ENCODE measurements at regions not wholly inside any gene's neighbourhood (a gene's known extent, or its start where the extent isn't known, plus 50 kb on each side); places are given as distances from the start of the nearest gene placed in this dataset.

GRCh38 chr15:91526424-91526823, 327.1 kb upstream of the SLCO3A1 start:
- TF ChIP-seq YY1 (IDR thresholded peaks at IDR 0.05; ENCODE audit: low read depth) (no peak), RAD21 (IDR thresholded peaks at IDR 0.05; ENCODE audit: low read depth) (no peak), TEAD4 (IDR thresholded peaks at IDR 0.05) (no peak), TCF12 (IDR thresholded peaks at IDR 0.05; ENCODE audit: low read depth) (no peak), ZBTB7A (IDR thresholded peaks at IDR 0.05; ENCODE audit: low read depth) (no peak), CEBPB (IDR thresholded peaks at IDR 0.05) (no peak), FOXM1 (IDR thresholded peaks at IDR 0.05; ENCODE audit: borderline replicate concordance, low read depth) (no peak), EGR1 (IDR thresholded peaks at IDR 0.05) (no peak), TAF1 (IDR thresholded peaks at IDR 0.05; ENCODE audit: low read depth) (no peak), NFIC (IDR thresholded peaks at IDR 0.05) (no peak), REST (IDR thresholded peaks at IDR 0.05; ENCODE audit: low read depth) (no peak), CREB1 (IDR thresholded peaks at IDR 0.05; ENCODE audit: low read depth) (no peak), EP300 (IDR thresholded peaks at IDR 0.05; ENCODE audit: borderline replicate concordance) (no peak)
- TF ChIP-seq, protein P1, sequence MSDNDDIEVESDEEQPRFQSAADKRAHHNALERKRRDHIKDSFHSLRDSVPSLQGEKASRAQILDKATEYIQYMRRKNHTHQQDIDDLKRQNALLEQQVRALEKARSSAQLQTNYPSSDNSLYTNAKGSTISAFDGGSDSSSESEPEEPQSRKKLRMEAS (IDR thresholded peaks at IDR 0.05) = no peak
- TF ChIP-seq, protein P2, sequence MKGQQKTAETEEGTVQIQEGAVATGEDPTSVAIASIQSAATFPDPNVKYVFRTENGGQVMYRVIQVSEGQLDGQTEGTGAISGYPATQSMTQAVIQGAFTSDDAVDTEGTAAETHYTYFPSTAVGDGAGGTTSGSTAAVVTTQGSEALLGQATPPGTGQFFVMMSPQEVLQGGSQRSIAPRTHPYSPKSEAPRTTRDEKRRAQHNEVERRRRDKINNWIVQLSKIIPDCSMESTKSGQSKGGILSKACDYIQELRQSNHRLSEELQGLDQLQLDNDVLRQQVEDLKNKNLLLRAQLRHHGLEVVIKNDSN (IDR thresholded peaks at IDR 0.05) = no peak

- TF ChIP-seq TAF1 (IDR thresholded peaks at IDR 0.05; ENCODE audit: low read depth) = no peak
- no peak for TF ChIP-seq FOXM1 (IDR thresholded peaks at IDR 0.05; ENCODE audit: borderline replicate concordance, low read depth)
- no peak for TF ChIP-seq CEBPB (IDR thresholded peaks at IDR 0.05)
- no peak for TF ChIP-seq TCF12 (IDR thresholded peaks at IDR 0.05; ENCODE audit: low read depth)
- no peak for TF ChIP-seq EP300 (IDR thresholded peaks at IDR 0.05; ENCODE audit: borderline replicate concordance)
- TF ChIP-seq RAD21 (IDR thresholded peaks at IDR 0.05; ENCODE audit: low read depth) = no peak
- no peak for TF ChIP-seq YY1 (IDR thresholded peaks at IDR 0.05; ENCODE audit: low read depth)
- no peak for TF ChIP-seq NFIC (IDR thresholded peaks at IDR 0.05)
- TF ChIP-seq REST (IDR thresholded peaks at IDR 0.05; ENCODE audit: low read depth) = no peak
- TF ChIP-seq CREB1 (IDR thresholded peaks at IDR 0.05; ENCODE audit: low read depth) = no peak
- TF ChIP-seq, protein P1 (IDR thresholded peaks at IDR 0.05) = no peak
- no peak for TF ChIP-seq TEAD4 (IDR thresholded peaks at IDR 0.05)
- TF ChIP-seq, protein P2 (IDR thresholded peaks at IDR 0.05) = no peak
- TF ChIP-seq EGR1 (IDR thresholded peaks at IDR 0.05) = no peak
- no peak for TF ChIP-seq ZBTB7A (IDR thresholded peaks at IDR 0.05; ENCODE audit: low read depth)
These were observed 324.7 kb upstream of the SLCO3A1 start for GRCh38 chr15:91528801-91529200.

GRCh38 chr15:91529534-91529933, 324.0 kb upstream of the SLCO3A1 start:
- TF ChIP-seq ZBTB7A (IDR thresholded peaks at IDR 0.05; ENCODE audit: low read depth) (no peak), CEBPB (IDR thresholded peaks at IDR 0.05) (no peak), TCF12 (IDR thresholded peaks at IDR 0.05; ENCODE audit: low read depth) (no peak)

GRCh38 chr15:91530279-91530678, 323.2 kb upstream of the SLCO3A1 start:
- TF ChIP-seq EGR1 (IDR thresholded peaks at IDR 0.05) (no peak), CREB1 (IDR thresholded peaks at IDR 0.05; ENCODE audit: low read depth) (no peak), ZBTB7A (IDR thresholded peaks at IDR 0.05; ENCODE audit: low read depth) (no peak), CEBPB (IDR thresholded peaks at IDR 0.05) (no peak), RAD21 (IDR thresholded peaks at IDR 0.05; ENCODE audit: low read depth) (no peak), EP300 (IDR thresholded peaks at IDR 0.05; ENCODE audit: borderline replicate concordance) (no peak), TEAD4 (IDR thresholded peaks at IDR 0.05) (no peak), TAF1 (IDR thresholded peaks at IDR 0.05; ENCODE audit: low read depth) (no peak), REST (IDR thresholded peaks at IDR 0.05; ENCODE audit: low read depth) (no peak), NFIC (IDR thresholded peaks at IDR 0.05) (no peak), YY1 (IDR thresholded peaks at IDR 0.05; ENCODE audit: low read depth) (no peak), FOXM1 (IDR thresholded peaks at IDR 0.05; ENCODE audit: borderline replicate concordance, low read depth) (no peak), TCF12 (IDR thresholded peaks at IDR 0.05; ENCODE audit: low read depth) (no peak)
- TF ChIP-seq, protein P2 (IDR thresholded peaks at IDR 0.05) = no peak
- TF ChIP-seq, protein P1 (IDR thresholded peaks at IDR 0.05) = no peak
